ENCODE measurements at regions not wholly inside any gene's neighbourhood (a gene's known extent, or its start where the extent isn't known, plus 50 kb on each side); places are given as distances from the start of the nearest gene placed in this dataset.

GRCh38 chr14:97376310-97376709, 579.1 kb downstream of the VRK1 start:
- H3K36me3 Mint-ChIP-seq (ENCODE audit: low read depth): no peaks in the 10 kb centered on the region
- no peak for DNase-seq
- peaks cover 24% of the 10 kb centered on the region for H3K4me1 Mint-ChIP-seq
- H3K4me3 Mint-ChIP-seq: no peak overlapping the region
- H3K27ac Mint-ChIP-seq: no peak overlapping the region
- H3K27me3 Mint-ChIP-seq (ENCODE audit: low read depth, poor library complexity): peaks cover 54% of the 10 kb centered on the region
- H3K9me3 Mint-ChIP-seq: no peaks in the 10 kb centered on the region
- TF ChIP-seq, protein P1, sequence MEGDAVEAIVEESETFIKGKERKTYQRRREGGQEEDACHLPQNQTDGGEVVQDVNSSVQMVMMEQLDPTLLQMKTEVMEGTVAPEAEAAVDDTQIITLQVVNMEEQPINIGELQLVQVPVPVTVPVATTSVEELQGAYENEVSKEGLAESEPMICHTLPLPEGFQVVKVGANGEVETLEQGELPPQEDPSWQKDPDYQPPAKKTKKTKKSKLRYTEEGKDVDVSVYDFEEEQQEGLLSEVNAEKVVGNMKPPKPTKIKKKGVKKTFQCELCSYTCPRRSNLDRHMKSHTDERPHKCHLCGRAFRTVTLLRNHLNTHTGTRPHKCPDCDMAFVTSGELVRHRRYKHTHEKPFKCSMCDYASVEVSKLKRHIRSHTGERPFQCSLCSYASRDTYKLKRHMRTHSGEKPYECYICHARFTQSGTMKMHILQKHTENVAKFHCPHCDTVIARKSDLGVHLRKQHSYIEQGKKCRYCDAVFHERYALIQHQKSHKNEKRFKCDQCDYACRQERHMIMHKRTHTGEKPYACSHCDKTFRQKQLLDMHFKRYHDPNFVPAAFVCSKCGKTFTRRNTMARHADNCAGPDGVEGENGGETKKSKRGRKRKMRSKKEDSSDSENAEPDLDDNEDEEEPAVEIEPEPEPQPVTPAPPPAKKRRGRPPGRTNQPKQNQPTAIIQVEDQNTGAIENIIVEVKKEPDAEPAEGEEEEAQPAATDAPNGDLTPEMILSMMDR (IDR thresholded peaks at IDR 0.05): no peak

- no peak for DNase-seq
- TF ChIP-seq, protein P1 (IDR thresholded peaks at IDR 0.05): no peak
- no peaks in the 10 kb centered on the region for H3K36me3 Mint-ChIP-seq (ENCODE audit: low read depth)
- no peak overlapping the region for H3K27ac Mint-ChIP-seq
- H3K9me3 Mint-ChIP-seq: no peaks in the 10 kb centered on the region
- H3K4me1 Mint-ChIP-seq: peaks cover 18% of the 10 kb centered on the region
- peaks cover 58% of the 10 kb centered on the region for H3K27me3 Mint-ChIP-seq (ENCODE audit: low read depth, poor library complexity)
- H3K4me3 Mint-ChIP-seq: no peak overlapping the region
Observed at GRCh38 chr14:97377550-97377949, 580.4 kb downstream of the VRK1 start.

- H3K4me3 Mint-ChIP-seq: no peak overlapping the region
- peaks cover 13% of the 10 kb centered on the region for H3K4me1 Mint-ChIP-seq
- no peak for DNase-seq
- TF ChIP-seq, protein P1 (IDR thresholded peaks at IDR 0.05): no peak
- H3K27ac Mint-ChIP-seq: no peak overlapping the region
- peaks cover 49% of the 10 kb centered on the region for H3K27me3 Mint-ChIP-seq (ENCODE audit: low read depth, poor library complexity)
- no peaks in the 10 kb centered on the region for H3K36me3 Mint-ChIP-seq (ENCODE audit: low read depth)
- no peaks in the 10 kb centered on the region for H3K9me3 Mint-ChIP-seq
Observed at GRCh38 chr14:97379091-97379531, 581.9 kb downstream of the VRK1 start.

- DNase-seq: no peak
- Mint-ChIP-seq H3K4me3 (no peak overlapping the region), H3K27ac (no peak overlapping the region), H3K4me1 (peaks cover 13% of the 10 kb centered on the region), H3K27me3 (ENCODE audit: low read depth, poor library complexity) (peaks cover 41% of the 10 kb centered on the region), H3K9me3 (no peaks in the 10 kb centered on the region), H3K36me3 (ENCODE audit: low read depth) (no peaks in the 10 kb centered on the region)
- TF ChIP-seq, protein P1 (IDR thresholded peaks at IDR 0.05): no peak
Observed at GRCh38 chr14:97380539-97380941, 583.4 kb downstream of the VRK1 start.

GRCh38 chr14:97381309-97381708, 584.1 kb downstream of the VRK1 start:
- no peaks in the 10 kb centered on the region for H3K9me3 Mint-ChIP-seq
- H3K4me1 Mint-ChIP-seq: peaks cover 13% of the 10 kb centered on the region
- H3K27me3 Mint-ChIP-seq (ENCODE audit: low read depth, poor library complexity): peaks cover 40% of the 10 kb centered on the region
- H3K4me3 Mint-ChIP-seq: no peak overlapping the region
- no peaks in the 10 kb centered on the region for H3K36me3 Mint-ChIP-seq (ENCODE audit: low read depth)
- TF ChIP-seq, protein P1 (IDR thresholded peaks at IDR 0.05): no peak
- H3K27ac Mint-ChIP-seq: no peak overlapping the region
- no peak for DNase-seq

DNA sequence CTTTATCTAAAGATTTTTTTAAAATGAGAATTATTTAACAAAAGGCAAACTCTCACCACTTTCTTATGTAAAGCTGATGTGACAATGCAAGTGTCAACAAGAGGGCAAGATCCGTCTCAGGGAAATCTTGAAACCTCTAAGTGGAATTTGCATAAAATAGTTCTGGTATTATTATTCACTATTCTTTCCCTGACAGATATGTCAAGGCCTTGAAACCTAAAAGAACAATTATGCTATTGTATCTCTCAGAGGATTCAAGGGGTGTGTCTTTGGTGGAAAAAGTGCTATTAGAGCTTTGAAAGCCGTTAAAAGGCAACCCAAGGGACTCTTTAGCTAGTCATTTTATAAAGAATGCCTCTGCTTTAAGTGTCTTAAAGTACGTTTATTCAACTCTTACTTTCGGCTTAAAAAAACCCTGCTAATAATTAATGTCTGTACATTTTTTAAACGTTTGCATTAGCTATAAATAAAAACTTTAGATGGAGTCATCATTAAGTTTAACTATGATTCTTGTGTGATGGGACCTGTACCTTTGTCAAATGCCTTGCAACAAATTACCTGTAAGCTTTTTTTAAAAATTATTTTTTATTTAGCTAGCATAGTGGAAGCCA, 585.5 kb downstream of the VRK1 start:
- Mint-ChIP-seq H3K27me3 (ENCODE audit: low read depth, poor library complexity) (peaks cover 32% of the 10 kb centered on the region), H3K9me3 (no peaks in the 10 kb centered on the region), H3K36me3 (ENCODE audit: low read depth) (no peaks in the 10 kb centered on the region), H3K4me3 (no peak overlapping the region), H3K4me1 (peaks cover 18% of the 10 kb centered on the region), H3K27ac (no peak overlapping the region)
- DNase-seq: no peak
- TF ChIP-seq, protein P1 (IDR thresholded peaks at IDR 0.05): no peak

All from nephron progenitor cell (in vitro differentiated cells).